Panc1 (cell line): ENCODE measurements at regions not wholly inside any gene's neighbourhood (a gene's known extent, or its start where the extent isn't known, plus 50 kb on each side); places are given as distances from the start of the nearest gene placed in this dataset.

Source experiments
- CTCF ChIP-seq: fragments of 450-650 bp; IDR thresholded peaks from 2 replicates; pipeline ENCODE4 v1.5.1; 2017; ENCODE audit warnings: mild to moderate bottlenecking
- TCF7L2 ChIP-seq: IDR thresholded peaks from 2 replicates; pipeline ENCODE4 v1.6.1; 2011; ENCODE audit warnings: mild to moderate bottlenecking, low read depth, low read length, inconsistent platforms

GRCh38 chr20:1818247-1818840 is 76.9 kb upstream of the SIRPA start:
- TF ChIP-seq CTCF = no peak
- no peak for TF ChIP-seq TCF7L2
